ENCODE measurements at regions not wholly inside any gene's neighbourhood (a gene's known extent, or its start where the extent isn't known, plus 50 kb on each side); places are given as distances from the start of the nearest gene placed in this dataset.

DNA sequence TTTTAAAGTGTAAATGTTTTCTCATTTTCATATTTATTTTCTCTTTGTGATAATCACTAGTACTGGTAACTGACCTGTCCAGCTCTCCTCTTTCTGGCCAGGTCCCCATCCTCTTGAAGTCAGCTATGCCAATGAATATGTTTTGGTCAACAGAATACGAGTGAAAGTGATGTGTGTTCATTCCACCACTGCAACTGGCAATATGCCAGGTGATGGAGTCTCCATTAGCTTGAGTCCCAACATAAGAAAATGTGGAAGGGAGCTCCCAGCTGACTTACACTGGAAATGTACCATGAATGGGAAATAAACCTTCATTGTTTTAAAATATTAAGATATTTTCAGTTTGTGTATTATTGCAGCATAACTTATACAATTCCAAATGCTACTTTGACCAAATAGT is 75.8 kb downstream of the CCDC34 start:
- DNase-seq (ENCODE audit: low spot score) = no peak

DNA sequence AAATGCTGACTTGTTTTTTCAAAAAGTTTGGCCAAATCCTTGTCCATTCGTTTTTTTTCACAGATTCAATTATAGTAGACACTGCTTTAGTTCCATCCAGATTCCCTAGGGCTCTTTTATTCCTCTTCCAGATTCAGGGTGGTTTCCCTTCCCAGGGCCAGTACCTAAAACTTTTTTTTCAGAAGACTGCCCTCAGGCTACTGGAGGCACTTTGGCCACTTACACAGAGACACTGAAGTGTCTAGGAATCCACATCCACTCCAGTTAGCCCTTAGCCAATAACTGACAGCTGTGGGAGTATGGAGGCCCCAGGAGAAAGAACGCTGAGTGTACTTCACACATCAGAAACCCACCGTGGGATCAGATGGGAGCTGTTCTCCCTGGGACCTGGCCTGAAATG is 77.3 kb downstream of the CCDC34 start:
- no peak for DNase-seq (ENCODE audit: low spot score)

DNA sequence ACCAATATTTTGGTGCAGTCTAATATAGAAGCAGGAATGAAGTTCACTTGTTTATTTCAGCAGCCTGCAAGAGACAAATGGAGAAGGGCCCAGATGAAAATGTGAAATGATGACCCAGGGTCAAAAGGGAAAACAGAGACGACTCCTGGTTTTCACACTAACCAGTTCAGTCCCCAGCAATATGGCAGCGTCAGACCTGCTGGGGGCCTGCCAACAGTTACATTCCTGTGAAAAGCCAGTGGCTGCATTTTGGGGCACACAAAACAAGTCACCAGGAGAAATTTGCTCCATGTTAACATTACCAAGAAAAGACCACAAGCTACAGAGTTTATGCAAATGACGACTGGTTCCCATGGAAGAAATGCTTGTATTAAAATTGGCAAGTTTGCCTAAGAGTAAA is 80.2 kb downstream of the CCDC34 start:
- DNase-seq (ENCODE audit: low spot score) = no peak

DNA sequence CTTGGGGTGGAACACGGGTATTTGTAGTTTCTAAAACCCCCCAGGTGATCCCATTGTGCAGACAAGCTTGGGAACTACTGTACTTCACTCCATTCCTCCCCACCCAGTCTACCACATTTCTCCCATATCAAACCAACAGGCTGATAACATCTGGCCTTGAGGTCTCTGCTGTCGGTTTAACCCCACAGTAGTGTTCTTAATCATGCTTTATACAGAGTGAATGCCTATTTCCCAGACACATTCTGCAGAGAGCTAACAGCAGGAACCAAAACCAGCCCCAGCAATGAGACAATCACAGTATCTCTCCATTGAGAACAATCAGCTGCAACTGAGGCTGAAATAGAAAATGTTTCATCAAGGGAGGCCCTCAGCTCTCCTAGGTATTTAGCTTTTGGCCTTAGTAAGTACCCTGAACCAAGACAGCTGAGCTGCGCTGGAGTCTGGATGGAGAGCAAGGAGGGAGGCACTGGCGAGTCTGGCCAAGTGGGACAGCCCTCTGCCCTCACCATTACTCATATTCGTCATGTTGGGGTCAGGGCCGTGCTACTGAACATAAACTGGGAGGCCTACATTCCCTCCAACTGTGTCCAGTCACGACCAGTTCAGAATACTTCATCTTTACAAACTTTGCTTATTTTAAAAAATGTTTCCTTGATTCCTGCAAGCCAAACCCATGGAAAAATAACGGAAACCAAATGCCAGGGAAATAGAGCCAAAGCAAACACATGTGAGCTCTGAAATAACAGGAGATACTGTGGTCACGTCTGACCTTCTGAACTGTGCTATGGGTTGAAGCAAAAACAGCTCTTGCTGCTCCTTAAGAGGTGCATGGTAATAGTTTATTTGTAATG is 81.0 kb downstream of the CCDC34 start:
- DNase-seq (ENCODE audit: low spot score) = no peak

DNA sequence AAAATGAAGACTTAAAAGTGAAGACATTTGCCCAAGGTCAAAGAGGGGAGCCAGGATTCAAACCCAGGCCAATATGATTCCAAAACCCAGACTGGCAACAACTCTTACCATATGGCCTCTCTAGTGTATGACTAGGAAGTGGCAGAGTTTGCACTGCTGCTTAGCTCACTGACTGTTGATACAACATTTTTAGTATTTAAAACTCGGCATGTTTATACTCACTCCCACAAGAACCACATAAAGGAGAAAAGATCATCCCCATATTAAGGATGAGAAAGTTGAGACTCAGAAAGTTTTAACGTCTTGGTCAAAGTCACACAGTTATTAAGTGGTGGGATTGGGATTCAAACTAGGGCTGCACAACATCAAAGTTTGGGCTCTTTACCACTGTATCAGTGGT is 81.7 kb downstream of the CCDC34 start:
- no peak for DNase-seq (ENCODE audit: low spot score)

DNA sequence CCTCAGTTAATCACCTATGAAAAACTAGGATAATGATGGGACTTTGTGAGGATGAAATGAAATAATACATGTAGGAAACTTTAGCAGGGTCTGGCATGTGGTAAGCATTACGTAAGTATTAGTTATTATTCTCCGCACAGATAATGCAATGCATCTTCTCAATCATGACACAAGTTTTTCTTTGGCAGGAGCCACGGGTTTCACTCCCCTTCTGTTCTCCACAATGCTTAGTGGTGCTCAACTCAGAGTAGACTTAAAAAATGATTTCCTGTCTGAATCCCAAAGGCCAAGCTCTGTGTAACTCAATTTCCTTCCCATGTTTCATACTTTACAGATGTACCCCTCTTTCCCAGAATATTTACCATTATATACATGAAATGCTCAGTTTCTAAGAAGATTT is 82.9 kb downstream of the CCDC34 start:
- no peak for DNase-seq (ENCODE audit: low spot score)

DNA sequence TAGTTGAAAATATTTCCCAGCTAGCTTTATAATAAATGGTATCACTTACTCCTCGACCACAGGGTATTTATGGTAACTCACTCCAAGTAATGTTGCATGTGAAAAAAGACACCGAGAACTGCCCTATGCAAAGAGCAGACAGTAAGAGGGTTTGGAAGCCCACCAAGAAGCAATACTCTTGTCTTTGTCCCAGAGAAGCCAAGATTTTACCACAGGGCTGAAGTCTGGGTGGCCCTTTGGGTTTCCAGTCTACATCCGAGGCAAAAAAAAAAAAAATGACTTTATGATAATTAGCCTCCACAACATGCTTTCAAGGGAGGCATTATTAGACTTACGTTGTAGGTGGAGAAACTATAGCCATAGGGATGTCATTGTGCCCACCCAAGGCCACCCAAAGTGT is 83.6 kb downstream of the CCDC34 start:
- DNase-seq (ENCODE audit: low spot score) = no peak

DNA sequence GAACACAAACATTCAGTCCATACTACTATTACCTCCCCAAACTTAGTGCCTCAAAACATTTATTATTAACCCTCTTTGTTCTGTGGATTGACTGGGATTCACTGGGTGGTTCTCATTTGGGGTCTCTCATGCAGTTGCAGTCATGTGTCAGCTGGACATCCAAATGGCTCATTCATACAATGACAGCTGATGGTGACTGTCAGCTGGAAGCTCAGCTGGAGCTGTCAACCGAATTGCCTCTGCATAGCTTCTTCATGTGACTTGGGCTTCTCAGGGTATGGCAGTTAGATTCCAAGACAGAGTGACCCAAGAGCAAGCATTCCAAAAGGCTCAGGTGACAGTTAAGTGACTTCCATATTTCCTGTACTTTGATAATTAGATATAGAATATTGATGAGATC is 85.2 kb downstream of the CCDC34 start:
- DNase-seq (ENCODE audit: low spot score) = no peak

DNA sequence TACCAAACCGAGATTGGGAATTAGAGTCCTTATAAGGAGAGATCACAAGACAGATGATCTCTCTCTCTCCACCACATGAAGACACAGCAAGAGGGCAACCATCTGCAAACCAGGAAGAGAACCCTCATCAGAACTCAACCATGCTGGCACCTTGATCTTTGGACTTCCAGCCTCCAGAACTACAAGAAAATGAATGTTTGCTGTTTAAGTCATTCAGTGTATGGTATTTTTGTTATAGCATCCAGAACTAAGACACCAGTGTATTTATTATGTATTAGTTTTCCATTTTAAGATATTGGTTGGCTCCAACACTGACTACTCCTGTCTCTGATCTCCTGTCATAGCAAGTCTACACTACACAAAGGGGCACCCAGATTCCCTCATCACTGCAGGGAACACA is 86.9 kb downstream of the CCDC34 start:
- no peak for DNase-seq (ENCODE audit: low spot score)

DNA sequence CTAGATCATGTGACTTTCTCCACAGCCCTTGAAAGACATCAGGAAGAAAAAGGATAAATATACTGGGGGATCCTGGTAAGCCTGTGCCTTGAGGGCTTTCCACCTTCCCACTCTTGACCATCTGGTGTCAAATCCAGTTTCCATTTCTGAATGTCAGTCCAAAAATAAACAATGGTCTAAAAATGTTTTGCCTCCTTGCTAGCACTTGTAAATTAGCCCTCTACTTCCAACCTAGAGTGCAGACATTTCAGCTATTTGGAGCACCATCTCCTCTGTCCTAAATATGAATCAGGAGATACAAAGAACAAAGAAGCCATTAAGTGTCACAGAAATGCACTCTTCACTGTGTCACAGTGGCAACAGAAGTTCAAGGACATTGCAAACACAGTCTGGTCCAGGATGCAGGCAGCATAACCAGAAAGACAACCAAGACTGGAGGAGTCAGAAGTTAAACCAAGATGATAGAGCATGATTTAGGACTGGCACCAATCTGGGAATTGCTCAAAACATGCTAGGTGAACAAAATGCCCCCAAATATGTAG is 88.1 kb downstream of the CCDC34 start:
- no peak for DNase-seq (ENCODE audit: low spot score)

DNA sequence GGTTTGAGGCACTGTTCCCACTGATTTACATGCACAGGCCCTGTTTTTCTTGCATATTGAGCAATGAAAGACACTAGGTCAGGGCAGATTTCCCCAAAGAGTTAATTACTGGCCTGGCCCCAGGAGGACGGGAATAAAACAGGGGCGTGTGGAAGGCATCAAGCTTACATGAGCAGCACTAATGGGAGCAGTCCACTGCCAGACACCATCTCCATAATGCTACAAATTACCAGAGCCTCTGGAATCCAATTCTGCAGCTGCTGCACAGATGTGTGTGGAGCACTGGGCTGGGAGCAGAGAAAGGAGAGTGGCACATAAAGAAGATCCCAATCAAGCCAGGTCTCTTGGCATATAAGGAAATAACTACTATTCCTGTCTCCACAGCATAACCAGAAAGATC is 96.9 kb downstream of the CCDC34 start:
- DNase-seq (ENCODE audit: low spot score) = no peak

DNA sequence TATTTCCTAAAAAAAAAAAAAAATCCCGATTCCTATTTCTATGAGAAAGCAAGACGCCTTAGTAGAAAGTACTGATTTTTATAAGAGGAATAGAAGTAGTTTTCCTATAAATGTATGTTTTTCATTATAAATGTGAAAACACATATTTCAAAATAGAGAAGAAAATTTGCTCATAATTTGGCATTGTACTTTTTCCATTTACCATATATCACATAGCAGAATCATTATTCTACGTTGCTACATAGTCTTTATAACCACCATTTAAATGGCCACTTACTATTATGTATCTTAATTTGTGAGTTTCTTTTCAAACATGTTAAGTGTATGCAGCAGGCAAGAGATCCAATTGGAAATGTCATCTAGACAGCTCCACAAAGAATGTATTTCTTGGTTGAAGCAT is 99.0 kb downstream of the CCDC34 start:
- DNase-seq (ENCODE audit: low spot score) = no peak

DNA sequence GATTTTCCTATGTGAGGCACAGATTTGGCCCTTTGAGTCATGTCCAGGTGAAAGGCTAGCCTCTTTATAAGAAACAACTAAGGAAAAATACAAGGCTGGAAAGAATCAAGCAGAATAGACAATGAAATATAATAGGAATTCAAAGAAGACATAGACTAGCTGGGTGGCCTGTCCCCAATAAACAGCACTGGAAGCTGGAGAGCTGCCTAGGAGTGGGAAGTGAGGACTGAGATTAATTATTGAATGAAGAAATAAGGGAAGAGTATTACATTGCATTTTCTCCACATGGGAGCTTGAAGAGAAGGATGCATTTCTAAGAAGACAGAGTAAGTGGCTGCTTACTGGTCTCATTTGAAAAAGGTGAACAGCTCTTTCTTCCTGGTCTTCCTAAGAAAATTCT is 100.0 kb downstream of the CCDC34 start:
- DNase-seq (ENCODE audit: low spot score) = no peak

DNA sequence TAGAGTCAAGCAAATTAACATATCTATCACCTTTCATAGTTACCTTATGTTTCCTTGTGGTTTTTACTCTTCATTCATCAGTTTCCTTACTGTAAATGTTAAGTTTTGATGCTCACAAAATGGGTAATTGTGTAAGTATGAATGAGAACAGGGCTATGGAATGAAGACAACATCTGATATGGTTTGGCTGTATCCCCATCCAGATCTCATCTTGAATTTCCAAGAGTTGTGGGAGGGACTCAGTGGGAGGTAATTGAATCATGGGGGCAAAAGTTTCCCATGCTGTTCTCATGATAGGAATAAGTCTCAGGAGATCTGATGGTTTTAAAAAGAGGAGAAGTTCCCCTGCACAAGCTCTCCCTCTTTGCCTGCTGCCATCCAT is 107.6 kb downstream of the CCDC34 start:
- no peak for DNase-seq (ENCODE audit: low spot score)

DNA sequence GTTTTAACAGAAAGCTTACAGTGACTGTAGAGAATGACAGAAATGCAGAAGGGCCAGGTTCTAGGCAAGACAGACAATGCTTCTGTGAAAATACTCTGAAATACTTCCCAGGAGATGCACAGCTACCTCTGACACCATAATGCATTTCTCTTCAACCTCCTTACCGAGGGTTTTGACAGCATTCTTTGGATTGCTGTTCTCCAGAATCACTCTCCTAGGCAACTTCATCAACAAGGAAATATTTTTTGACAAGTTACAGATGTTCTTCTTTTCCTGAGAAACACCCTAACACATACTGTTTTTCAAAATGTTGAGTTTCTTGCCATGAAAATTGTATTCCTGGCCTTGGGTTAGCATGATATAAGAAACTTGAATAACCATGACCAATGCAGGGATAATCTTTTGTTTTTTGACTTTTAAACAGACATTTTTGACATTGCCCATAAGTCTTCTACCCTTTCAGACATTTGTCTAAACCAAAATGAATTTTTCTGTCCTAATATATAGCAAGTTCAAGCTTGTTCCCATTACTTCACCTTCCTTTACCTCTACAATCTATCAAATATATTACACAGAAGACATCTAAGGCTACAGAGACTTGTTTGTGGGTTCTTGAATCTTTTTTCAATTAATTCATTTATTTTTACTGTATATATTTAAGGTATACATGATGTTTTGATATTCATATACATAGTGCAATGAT is 108.1 kb downstream of the CCDC34 start:
- no peak for DNase-seq (ENCODE audit: low spot score)

DNA sequence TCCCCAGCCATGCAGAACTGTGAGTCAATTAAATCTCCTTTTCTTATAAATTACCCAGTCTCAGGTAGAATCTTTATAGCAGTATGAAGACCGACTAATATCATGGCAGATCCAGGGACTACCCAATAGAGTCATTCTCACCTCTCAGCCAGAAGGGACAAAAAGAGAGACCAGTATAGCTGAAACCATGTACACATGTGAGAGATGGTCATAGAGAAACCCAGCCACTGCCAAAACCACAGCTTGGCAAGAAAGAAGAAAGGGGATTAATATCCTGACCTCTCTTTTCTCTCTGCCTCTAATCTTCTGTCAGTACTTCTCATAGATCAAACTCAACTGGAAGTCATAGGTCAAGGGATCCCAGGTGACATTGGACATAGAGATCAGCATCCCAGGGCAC is 109.8 kb downstream of the CCDC34 start:
- DNase-seq (ENCODE audit: low spot score) = no peak

DNA sequence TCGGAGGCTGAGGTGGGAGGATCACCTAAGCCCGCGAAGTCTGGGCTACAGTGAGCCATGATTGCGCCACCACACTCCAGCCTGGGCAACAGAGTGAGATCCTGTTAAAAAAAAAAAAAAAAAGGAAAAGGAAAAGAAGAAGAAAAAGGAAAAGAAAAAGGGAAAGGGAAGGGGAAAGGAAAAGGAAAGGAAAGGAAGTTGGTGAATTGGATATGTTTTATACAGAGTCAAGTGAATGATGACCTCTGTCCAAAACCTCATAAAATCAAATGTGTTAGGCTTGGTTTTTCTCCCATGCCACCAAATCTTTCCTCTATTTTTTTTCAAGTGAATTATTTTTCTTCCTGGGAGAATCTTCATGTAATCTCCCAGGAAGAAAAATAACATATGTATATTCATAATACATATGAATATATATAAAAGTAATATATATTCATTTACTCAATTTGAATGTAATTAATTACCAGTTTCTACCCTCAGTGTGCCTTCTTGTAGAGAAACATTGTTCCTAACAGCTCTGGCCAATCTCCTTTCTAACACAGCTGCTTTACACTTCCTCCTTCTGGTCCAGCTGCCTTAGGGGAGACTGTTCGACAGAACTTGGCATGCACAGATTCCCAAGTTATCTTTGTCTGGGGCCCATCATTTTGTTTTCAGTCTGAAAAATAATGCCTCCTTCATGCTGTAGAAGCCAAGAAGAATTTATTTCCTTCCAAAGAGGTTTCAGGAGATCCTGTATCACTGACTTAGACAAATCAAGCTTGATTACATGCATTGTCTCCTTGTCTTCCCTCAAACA is 111.9 kb downstream of the CCDC34 start:
- DNase-seq (ENCODE audit: low spot score) = no peak

DNA sequence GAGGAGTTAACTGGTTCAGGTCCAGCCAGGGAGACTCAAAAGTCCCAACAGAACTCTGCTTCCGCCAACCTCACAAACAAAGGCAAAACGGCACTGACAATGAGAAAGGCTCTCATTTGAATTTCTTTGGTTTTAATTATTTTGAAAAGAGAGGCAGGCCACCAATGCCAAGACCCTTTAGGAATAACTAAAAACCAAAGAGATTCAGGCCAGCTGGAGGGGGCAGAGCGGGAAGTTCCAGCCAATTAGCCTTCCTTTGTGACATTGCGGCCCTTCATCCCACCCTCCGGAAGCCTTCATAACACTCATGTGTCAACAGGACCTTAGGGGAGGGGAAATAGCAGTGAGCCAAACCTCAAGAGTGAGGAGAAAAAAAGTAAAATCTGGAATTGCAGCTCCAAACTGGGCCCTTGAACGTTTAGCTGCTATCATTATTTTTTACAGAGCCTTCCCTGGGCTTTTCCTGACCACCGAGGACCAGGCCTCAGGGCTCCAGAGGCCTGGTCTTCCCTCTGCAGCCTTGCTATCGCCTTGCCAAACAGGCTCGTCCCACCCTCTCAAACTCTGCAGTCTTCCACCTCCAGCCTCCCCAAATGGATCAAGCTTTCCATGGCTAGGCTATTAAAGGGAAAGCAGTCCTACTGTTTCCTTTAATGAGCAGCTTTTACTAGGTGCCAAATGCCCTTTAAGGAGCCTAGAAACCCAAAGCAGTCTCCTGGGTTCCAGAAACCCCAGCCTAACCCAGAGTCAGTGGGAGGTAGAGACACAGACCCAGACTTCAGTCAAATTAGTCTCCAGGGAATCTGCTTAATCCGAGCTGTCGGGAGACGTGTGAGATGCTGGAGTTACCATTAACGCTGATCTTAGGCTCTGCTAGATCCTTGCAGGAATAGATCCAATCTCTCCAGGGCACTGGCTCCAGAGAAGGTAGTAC is 114.2 kb downstream of the CCDC34 start:
- DNase-seq (ENCODE audit: low spot score) = peak; percentile 51

DNA sequence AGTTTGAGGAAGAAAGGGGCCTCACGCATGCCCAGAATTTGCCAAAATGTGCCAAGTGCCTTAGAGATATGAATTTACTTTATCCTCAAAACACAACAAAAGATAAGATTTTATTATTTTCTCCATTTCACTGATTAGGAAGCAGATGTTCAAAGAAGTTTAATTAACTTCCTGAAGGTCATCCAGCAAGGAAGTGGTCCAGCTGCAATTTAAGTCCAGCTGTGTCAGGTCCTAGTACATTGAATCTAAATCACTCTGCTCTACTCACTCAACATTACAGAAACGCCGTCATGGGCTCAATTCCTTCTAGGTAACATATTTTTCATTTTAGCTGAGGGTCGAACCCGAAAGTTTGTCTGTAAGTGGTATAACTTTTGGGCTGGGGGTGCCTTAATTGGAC is 115.4 kb downstream of the CCDC34 start:
- no peak for DNase-seq (ENCODE audit: low spot score)

DNA sequence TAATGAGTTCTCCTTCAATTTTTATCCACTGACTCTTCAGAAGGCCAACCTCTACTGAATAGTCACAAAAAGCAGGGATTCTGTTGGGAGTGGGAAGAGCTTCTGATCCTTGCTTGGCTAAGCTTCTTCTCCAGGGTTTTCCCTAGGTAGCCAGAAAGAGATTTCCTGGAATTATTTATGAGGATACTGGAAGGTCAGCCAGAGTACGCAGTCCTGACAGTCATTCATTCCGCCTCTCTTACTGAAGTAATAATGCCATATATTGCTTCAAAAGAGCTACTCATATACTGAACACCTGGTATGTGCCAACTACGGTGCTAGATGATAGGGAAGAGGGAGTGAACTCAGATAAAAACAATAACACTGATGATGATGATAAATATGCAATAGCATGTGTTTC is 116.1 kb downstream of the CCDC34 start:
- DNase-seq (ENCODE audit: low spot score) = no peak

DNA sequence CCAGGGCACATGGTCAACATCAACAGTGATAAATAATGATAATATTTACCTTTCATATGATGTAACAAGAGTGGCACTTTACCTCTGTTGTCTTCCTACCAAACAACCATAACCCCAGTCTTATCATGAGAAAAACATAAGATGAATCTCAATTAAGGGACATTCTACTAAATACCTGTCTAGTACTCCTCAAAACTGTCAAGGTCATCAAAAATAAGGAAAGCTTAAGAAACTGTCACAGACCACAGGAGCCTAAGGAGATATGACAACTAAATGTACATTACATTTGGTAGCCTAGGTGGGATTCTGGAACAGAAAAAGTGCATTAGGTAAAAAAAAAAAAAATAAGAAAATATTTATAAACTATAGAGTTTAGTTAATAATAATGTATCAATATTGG is 118.1 kb downstream of the CCDC34 start:
- no peak for DNase-seq (ENCODE audit: low spot score)

DNA sequence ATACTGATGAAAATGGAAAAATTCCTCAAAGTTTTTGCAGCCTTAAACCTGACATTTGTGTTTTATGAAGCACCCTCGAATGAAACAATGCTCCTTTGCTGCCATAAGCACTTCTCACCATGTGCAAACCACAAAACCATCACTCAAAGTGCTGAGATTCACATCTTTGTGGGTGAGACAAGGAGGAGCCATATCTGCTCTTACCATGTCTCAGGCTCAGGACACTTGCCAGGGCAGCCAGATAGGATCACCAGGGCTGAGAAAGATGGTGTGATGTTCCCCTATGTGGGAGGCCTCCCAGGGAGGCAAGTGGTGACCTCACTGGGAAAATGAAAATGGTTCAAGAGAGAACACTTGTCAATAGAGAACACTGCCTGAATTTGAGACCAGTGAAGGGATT is 120.4 kb downstream of the CCDC34 start:
- DNase-seq (ENCODE audit: low spot score) = no peak

Data from Ammon's horn (tissue), 1 donor.